ENCODE measurements at regions not wholly inside any gene's neighbourhood (a gene's known extent, or its start where the extent isn't known, plus 50 kb on each side); places are given as distances from the start of the nearest gene placed in this dataset.
"Not testable (repeated sequence)": the region's sequence is repeated elsewhere in the genome, so short reads cannot be mapped to it uniquely, and the experiment has no call there.

GRCh38 chr1:180749-181205 lies 270.7 kb downstream of the OR4F29 start:
- not testable (repeated sequence) for TF ChIP-seq CTCF (IDR thresholded peaks at IDR 0.05; ENCODE audit: low read depth, low read length, missing input control); RAD21 (IDR thresholded peaks at IDR 0.05); GABPA (IDR thresholded peaks at IDR 0.05 in 1 of 2, conservative IDR thresholded peaks at IDR 0.05 in 1 of 2); REST (IDR thresholded peaks at IDR 0.05); MAX (IDR thresholded peaks at IDR 0.05); TAF1 (conservative IDR thresholded peaks at IDR 0.05); RXRA (IDR thresholded peaks at IDR 0.05); SP1 (IDR thresholded peaks at IDR 0.05); HNF4A (conservative IDR thresholded peaks at IDR 0.05); YY1 (IDR thresholded peaks at IDR 0.05); ATF3 (IDR thresholded peaks at IDR 0.05); JUND (IDR thresholded peaks at IDR 0.05); NR2F2 (IDR thresholded peaks at IDR 0.05)
- peak; percentile 38 for TF ChIP-seq ZBTB33 (IDR thresholded peaks at IDR 0.05)

Data from liver (tissue), 3 donors.